ENCODE measurements at regions not wholly inside any gene's neighbourhood (a gene's known extent, or its start where the extent isn't known, plus 50 kb on each side); places are given as distances from the start of the nearest gene placed in this dataset.

- DNase-seq: no peak
Measured at GRCh38 chr3:67290438-67290837, 292.3 kb downstream of the KBTBD8 start.

DNA sequence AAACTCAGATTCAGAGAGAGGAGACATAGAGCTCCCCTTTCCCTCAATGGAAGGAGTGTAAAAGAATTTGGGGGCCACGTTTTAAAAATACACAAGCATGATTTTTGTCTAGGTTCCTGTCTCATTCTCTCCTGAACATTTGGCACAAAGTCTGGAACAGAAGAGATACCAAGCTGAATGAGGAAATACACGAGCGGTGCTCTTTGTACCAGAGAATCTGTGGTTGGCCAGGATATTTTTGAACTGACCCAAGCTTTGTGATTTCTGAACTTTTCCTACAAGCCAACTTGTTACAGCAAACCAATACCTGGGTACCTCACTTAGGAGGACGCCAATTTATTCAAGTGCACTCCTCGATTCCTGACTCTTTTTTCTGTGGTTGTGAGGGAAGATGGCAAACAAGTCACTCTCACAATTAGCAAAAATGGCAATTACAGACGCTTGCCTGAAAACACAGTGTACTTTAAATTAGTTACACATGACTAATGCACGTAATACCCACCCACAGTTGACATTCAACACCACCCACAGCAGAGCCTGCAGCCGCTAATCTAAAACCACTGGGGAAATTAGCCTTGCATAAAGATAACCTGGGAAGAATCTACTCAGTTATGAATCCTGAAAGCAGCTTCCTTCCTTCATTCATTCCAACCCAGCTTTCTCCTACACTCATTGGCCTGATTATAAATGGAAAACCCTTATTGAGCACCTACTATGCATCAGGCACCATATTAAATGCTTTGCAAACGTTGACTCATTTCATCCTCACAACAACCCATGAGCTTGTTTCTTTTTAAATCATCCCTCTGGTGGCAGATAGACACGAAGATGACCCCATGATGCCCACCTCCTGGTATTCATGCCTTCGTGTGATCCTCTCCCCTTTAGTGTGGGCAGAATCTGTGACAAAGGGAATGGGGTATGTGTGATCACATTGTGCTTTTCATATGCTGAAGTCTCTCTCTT is 293.5 kb downstream of the KBTBD8 start:
- DNase-seq: peak; percentile 25

GRCh38 chr3:67292356-67293121 is 294.4 kb downstream of the KBTBD8 start:
- peak; percentile 33 for DNase-seq

GRCh38 chr3:67294341-67294740 is 296.2 kb downstream of the KBTBD8 start:
- DNase-seq: no peak

DNA sequence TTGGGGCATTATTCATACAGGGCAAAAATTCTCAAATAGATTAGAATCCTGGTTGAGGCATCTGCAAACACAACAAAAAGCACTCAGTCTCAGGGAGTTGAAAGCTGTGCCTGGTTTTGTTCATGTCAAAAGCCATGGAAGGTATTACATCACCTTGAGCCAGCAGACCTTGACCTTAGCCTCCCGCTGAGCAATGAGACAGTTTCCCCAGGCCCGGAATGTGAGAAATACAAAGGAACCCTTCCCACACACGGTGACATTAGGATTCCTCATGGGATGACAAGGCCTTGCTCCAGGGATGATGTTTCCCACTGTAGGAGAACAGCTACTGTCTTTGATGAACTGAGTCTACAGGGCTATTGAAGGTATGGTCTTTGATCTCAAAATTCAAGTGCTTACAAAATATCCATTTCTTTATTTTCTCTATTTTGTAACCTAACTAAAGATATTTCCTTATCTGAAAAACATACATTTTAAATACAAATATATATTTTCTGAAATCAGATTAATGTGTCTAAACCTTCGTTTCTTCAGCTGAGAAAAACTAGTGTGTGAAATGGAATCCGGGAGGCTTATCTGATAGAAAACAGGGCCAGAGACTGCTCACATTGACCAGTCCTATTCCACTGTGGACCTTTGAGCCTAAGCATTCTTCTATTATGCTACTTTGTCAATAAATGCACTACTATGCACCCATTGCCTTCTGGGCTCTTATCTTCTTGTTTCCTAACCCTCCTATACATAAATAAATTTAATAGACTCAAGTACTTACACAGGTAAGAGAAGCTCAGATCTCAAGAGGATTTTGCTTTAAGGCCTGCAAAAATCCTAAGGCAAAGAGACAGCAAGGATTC is 298.2 kb downstream of the KBTBD8 start:
- DNase-seq: no peak

DNA sequence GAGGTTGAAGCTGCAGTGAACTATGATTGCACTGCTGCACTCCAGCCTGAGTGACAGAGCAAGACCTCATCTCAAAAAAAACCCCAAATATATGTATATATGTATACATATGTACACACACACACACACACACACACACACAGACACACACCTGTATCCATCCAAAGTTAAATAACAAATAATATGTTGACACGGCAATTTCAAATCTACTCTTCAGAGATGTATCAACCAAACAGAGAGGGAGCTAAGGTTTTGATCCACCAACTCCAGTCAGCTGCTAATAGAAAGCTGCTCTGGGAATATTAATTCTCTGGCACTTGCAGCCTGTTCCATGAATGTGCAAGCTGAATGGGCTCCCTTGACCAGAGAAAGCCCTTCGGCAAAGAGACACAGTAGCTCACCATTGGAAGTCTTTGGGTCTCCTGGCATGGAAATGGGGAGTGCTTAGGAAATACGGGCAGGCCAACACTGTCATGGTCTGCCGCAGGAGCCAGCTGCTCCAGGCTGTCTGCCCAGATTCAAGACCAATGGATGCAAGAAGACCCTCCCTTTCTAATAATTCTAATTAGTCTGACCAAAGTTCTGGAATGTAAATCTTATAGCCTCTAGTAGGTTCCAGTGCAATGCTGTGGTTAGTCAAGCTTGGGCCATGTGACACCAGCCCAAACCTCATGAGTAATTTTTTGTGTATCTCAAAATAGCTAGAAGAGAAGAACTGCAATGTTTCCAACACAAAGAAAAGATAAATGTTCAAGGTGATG is 299.8 kb downstream of the KBTBD8 start:
- DNase-seq: no peak

DNA sequence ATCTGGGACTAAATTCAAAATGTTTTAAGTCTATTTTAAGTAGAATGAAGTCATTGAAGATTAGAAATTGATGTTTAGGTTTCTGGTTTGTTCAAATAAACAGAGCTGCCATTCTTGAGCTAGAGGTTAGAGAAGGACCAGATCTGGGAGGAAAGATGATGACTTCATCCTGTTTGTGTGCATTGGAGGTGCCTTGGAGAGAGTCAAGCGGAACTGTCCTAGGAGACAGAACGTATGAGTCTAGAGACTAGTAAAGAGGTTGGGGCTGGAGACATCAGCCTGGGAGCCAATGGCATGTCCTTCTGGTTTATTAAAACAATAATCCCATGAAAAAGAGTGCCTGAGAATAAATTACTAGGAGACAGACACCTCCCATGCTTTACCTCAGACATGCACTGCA is 303.4 kb downstream of the KBTBD8 start:
- DNase-seq: no peak

- DNase-seq: no peak
Measured at GRCh38 chr3:67302489-67302888, 304.4 kb downstream of the KBTBD8 start.

- DNase-seq: no peak
Measured at GRCh38 chr3:67305160-67305559, 307.1 kb downstream of the KBTBD8 start.

DNA sequence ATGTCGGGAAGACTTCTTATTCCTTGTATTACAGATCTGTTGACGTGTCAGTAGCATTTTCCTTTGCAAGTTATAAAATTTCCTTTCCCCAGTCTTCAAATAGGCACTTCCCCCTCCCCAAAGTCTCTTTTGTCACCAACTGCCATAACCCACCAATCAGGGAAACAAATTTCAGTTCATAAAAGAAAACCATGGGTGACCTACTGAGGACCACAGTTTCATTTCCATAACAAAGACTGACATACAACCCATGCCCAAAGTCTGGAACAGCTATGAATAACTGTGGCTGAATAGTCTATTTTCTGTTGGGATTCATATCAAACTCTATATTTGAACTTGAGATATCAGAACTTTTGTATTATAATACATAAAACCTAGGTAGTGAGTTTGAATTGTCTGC is 307.8 kb downstream of the KBTBD8 start:
- no peak for DNase-seq

DNA sequence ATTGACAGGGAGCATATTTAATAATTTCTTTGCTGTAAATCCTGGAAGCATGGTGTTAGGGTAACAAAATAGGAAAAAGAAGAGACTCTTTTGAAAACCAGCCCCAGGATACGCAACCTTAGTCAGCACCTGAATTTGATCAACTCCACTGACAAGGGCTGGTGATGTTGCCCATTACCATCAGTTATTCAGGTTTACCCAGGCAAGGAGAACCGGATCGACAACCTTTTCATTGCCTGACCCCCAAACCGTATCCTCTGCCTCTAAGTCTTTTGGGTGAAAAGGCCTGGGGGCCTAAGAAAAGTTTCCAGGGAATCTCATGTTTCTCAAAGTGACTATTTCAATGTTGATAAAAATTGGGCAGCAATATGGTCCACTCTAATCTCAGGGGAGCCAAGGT is 313.3 kb downstream of the KBTBD8 start:
- no peak for DNase-seq

- DNase-seq: no peak
Measured at GRCh38 chr3:67312155-67312554, 314.0 kb downstream of the KBTBD8 start.

DNA sequence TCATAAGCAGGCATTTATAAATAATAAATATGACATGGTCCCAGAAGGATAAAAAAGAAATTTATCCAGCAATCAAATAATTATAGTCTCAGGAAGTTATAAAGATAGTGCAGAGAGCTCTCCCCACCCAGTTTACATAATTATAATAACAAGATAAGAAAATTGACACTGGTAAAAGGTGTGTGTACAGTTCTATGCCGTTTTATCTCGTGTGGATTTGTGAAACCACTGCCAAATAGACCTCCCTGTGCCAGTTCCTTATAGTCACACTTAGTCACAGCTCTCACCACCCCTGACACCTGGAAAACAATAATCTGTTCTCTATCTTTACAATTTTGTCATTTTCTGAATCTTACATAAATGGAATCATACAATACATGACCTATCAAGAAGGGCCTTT is 320.1 kb downstream of the KBTBD8 start:
- DNase-seq: no peak

DNA sequence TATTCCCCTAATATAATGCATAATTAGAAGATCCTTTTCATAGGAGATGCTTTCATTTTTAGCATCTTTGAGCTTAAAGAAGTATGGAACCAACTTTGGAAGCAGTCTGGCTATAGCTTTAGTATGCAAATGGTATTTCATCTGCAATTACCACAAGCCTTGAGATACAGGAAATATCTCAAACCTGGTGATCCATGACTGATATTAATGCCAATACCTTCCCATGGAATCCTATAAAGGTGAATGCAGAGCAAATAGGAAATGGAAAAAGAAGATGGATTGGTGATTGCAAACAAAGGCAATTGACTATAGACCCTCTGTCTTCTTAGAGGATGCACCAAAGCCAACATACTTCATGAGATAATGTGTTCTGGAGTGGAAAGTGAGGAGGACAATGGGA is 326.4 kb downstream of the KBTBD8 start:
- no peak for DNase-seq
